Umbilical cord (tissue), 1 donor: ENCODE measurements at regions not wholly inside any gene's neighbourhood (a gene's known extent, or its start where the extent isn't known, plus 50 kb on each side); places are given as distances from the start of the nearest gene placed in this dataset.
A peak's percentile ranks its signal among the peaks of the same experiment; 100 is the strongest.

Experiments used
- DNase-seq: peaks from one replicate; pipeline ENCODE4 v3.0.0-alpha.2; 2015; ENCODE audit warnings: low spot score

DNA sequence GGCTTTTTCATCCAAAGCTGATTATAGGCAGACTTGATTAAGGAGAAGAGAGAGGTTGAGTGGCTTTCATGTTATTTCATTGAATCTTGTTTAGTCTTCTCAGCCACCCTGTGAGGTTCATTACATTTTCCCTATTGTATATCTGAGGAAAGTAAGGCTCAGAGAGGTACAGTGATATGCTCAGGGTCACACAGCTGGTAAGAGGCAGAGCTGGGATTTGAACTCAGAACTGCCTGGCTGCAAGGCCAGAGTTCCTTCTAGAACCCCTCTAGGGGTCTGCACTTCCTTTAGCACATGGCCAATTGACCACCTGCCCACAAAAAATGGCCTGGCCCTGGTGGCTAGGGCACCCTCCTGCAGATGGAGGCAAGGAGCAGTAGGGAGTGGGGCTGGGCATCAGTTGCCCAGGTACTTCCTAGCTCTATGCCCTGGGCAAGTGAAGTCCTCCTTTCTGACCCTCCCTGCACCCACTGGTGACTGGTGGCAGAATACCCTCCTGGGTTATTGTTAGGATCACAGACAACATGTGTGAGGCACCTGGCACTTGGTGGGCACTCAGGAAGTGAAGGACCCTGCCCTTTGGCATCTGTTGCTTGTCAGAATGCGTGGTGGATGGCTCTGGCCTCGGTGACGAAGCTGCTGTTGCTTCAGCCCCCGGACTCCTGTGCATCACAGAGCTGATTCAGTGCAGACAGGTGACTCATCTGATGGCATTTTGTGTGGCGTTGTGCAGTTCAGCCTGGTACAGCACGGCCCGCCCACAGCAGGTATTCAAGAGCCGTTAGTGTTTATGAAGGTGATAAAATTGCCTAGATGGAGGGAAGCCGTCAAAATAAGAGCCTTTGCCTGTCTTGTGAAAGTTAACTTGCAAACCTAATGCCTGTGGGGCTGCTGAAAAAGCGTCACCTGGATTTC, 115.8 kb downstream of the SLC25A47 start:
- DNase-seq: peak; percentile 64

- DNase-seq: peak; percentile 72
Measured at GRCh38 chr14:100439781-100440180, 116.6 kb downstream of the SLC25A47 start.

DNA sequence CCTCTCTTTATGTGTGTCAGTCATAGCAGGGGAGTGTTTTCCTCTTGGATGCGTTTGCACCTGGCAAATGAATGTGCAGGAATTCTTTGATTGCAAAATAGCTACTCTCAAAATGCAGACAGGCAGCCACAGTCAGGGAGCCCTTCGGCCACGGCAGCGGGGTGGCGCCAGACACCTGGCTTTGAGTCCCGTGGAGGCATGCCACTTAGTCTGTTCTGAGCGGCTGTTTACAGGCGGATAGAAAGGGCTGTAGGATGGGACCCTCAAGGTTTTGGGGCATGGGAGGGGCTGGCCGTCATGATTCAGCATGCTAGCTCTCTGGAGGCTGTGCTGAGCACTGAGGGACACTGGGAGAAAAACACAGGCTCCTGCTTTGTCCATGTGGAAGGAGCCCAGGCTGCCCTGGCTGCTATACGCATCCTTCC, 117.1 kb downstream of the SLC25A47 start:
- DNase-seq: peak; percentile 81

DNA sequence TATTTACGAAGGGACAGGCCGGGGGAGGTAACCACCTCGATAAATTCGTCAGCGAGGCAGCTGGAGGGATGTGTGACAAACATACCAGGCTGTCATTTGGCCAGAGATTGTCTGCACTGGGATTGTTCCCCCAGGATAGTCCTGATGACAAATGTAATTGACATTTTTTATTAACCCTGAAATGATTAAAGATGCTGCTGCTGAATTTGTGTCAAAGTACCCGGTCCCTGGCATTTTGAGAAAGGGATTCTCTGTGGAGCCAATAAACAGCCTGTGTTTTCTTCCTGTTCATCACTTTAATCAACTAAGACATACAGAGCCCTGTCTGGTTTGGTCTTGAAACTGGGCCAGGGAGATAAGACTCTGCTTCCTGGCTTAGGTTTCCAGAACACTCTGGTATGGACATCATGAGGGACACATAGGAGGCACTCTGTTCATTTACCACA, 117.6 kb downstream of the SLC25A47 start:
- peak; percentile 90 for DNase-seq

DNA sequence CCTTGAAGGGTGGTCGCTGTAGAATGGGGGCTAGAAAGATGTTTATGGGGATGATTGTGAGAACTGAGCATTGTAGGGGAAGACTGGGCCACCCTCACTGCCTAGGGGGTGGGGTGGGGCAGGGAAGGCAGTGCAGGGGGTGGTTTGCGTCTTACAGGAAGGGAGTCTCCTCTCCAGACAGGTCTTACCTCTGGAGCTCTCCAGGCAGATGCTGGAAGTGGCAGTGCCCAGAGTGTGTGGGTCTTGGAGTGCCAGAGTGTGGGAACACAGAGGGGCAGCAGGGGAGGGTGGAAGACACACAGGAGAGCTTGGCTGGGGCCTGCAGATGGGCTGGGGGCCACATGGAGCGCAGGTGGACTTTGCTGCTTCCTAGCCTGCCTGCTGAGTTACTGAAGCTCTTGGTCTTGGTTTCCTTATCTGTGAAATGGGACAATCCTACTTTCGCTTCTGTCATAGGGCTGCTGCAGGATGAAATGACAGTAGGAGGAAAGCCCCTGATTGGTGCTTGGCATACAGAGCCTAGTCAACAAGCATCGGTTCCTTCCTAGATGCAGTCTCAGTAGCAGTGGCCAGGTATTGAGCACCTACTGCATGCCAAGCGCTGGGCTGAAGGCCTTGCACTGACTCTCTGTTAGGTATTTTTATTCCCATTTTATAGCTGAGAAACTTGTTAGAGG, 118.3 kb downstream of the SLC25A47 start:
- DNase-seq: no peak

GRCh38 chr14:100442036-100442435, 118.9 kb downstream of the SLC25A47 start:
- DNase-seq: no peak

- peak; percentile 37 for DNase-seq
Measured at GRCh38 chr14:100442498-100443490, 119.7 kb downstream of the SLC25A47 start.

- DNase-seq: no peak
Measured at GRCh38 chr14:100443603-100444002, 120.5 kb downstream of the SLC25A47 start.

GRCh38 chr14:100445436-100446088, 122.4 kb downstream of the SLC25A47 start:
- no peak for DNase-seq

DNA sequence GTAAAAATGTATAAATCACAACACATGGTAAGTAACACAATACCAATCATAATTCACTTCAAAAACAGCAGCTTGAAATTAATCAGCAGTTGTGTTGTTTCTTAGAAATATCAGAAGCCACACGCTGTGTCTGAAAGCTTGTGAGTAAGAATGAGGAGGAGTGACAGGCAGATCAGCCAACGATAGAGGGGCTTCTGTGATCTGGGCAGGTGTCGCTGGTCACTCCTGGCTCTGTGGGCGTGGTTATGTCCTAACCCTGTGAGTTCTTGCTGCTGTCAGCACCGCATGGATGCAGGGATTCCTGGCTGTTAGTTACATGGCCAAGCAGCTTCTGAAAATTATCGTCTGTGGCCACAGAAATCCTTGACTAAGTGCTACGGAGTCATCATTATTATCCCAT, 123.4 kb downstream of the SLC25A47 start:
- DNase-seq: no peak

GRCh38 chr14:100448376-100448775, 125.2 kb downstream of the SLC25A47 start:
- no peak for DNase-seq

- no peak for DNase-seq
Measured at GRCh38 chr14:100449225-100449987, 126.3 kb downstream of the SLC25A47 start.

DNA sequence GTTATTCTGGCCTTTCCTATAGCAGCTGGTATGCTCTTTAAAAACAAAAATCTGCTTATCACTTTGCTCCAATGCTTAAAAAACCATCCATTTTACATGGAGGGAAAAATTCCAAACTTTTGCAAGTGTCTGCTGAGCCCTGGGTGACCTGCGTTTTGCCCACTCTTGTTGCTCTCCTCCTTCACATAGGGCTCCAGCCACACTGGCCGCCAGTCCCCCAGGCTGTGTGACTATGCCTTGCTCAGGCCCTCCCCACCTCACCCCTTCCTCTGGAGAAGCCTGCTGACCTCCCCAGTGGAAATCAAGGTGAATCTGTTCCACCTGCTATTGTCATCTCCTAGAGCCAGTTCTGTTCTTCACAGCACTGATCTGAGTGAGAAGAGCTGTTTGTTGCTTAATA, 126.9 kb downstream of the SLC25A47 start:
- no peak for DNase-seq

- DNase-seq: no peak
Measured at GRCh38 chr14:100450736-100451135, 127.6 kb downstream of the SLC25A47 start.

DNA sequence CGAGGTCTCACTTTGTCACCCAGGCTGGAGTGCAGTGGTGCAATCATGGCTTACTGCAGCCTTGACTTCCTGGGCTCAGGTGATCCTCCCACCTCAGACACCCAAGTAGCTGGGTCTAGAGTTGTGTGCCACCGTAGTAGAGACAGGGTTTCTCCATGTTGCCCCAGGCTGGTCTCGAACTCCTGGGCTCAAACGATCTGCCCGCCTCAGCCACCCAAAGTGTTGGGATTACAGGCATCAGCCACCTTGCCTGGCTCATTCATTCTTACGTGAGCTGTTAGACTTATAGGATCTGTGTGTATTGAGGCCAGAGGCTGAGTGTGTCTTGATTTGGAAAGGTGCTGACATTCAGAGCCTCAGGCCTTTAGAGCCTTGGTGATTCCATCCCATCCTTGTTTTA, 128.1 kb downstream of the SLC25A47 start:
- DNase-seq: no peak

DNA sequence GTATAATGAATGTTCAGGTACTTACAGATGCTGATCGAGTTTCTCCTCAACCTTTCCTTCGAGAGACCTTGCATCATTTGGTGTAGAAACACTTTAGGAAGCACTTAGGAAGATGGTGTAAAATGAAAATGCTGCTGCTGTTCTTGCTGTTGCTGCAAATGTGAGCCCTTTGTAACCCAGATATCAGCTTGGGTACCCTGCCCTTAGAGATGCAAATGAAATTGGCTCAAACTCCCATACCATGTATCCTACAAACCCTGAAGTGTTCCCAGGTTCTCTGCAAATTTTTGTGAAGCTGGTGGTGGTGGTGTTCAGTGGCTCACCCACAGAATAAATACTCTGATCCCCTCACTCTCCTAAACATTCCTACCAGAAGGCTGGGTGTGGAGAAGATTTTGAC, 130.8 kb downstream of the SLC25A47 start:
- no peak for DNase-seq

DNA sequence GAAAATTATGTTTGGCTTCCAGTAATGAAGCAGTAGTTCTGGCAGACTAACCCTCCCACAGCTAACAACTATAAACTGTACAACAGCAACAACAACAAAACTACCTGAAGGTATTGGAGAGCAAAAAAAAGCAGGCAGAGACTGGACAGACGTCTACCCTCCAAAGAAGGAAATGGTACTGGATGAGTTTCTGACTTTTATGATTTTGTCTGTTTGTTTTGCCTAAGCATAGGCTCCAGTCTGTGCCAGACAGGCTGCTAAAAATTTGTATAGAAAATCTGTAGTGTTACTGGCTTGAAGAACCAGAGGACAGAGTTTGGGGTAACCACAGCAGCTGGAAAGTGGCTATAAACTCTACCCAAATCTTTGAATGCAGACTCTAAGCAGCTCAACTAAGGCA, 131.3 kb downstream of the SLC25A47 start:
- no peak for DNase-seq

- DNase-seq: no peak
Measured at GRCh38 chr14:100463937-100464336, 123.3 kb downstream of the BEGAIN start.

- DNase-seq: no peak
Measured at GRCh38 chr14:100466111-100466856, 120.9 kb downstream of the BEGAIN start.
